HS-5 (cell line): ENCODE measurements at regions not wholly inside any gene's neighbourhood (a gene's known extent, or its start where the extent isn't known, plus 50 kb on each side); places are given as distances from the start of the nearest gene placed in this dataset.
"Not testable (repeated sequence)": the region's sequence is repeated elsewhere in the genome, so short reads cannot be mapped to it uniquely, and the experiment has no call there.

ENCODE experiments used
- DNase-seq: peaks from one replicate; pipeline ENCODE4 v3.0.0-alpha.2; 2012; ENCODE audit warnings: low read depth

GRCh38 chr2:180927030-180927686 is 53.2 kb upstream of the UBE2E3 start:
- no peak for DNase-seq

GRCh38 chr2:180925700-180926099 is 54.7 kb upstream of the UBE2E3 start:
- no peak for DNase-seq

- DNase-seq: no peak
Observed at GRCh38 chr2:180924063-180924462, 56.3 kb upstream of the UBE2E3 start.

GRCh38 chr2:180910831-180911665 is 69.4 kb upstream of the UBE2E3 start:
- no peak for DNase-seq

- DNase-seq: peak; percentile 68
Observed at GRCh38 chr2:180907731-180908130, 72.7 kb upstream of the UBE2E3 start.

GRCh38 chr2:180905461-180905860 is 74.9 kb upstream of the UBE2E3 start:
- no peak for DNase-seq

- DNase-seq: no peak
Observed at GRCh38 chr2:180905002-180905401, 75.4 kb upstream of the UBE2E3 start.

GRCh38 chr2:180901331-180901730 is 79.1 kb upstream of the UBE2E3 start:
- no peak for DNase-seq

- DNase-seq: no peak
Observed at GRCh38 chr2:180893752-180894151, 86.7 kb upstream of the UBE2E3 start.

- DNase-seq: no peak
Observed at GRCh38 chr2:180892091-180892490, 88.3 kb upstream of the UBE2E3 start.

- no peak for DNase-seq
Observed at GRCh38 chr2:180891360-180891759, 89.0 kb upstream of the UBE2E3 start.

- peak; percentile 34 for DNase-seq
Observed at GRCh38 chr2:180890781-180891180, 89.6 kb upstream of the UBE2E3 start.

- DNase-seq: no peak
Observed at GRCh38 chr2:180882959-180883358, 97.4 kb upstream of the UBE2E3 start.

GRCh38 chr2:180876506-180876905 is 103.9 kb upstream of the UBE2E3 start:
- DNase-seq: no peak

- DNase-seq: no peak
Observed at GRCh38 chr2:180873219-180873618, 107.2 kb upstream of the UBE2E3 start.

- DNase-seq: not testable (repeated sequence)
Observed at GRCh38 chr2:180872781-180873180, 107.6 kb upstream of the UBE2E3 start.

- DNase-seq: no peak
Observed at GRCh38 chr2:180872255-180872654, 108.2 kb upstream of the UBE2E3 start.

GRCh38 chr2:180871649-180872048 is 108.8 kb upstream of the UBE2E3 start:
- no peak for DNase-seq

GRCh38 chr2:180849851-180850250 is 130.6 kb upstream of the UBE2E3 start:
- DNase-seq: no peak

GRCh38 chr2:180848393-180848792 is 132.0 kb upstream of the UBE2E3 start:
- DNase-seq: no peak

- no peak for DNase-seq
Observed at GRCh38 chr2:180846756-180847472, 133.5 kb upstream of the UBE2E3 start.

GRCh38 chr2:180842461-180842860 is 137.9 kb upstream of the UBE2E3 start:
- DNase-seq: no peak

- DNase-seq: no peak
Observed at GRCh38 chr2:180840641-180841040, 139.8 kb upstream of the UBE2E3 start.
